ENCODE measurements at regions not wholly inside any gene's neighbourhood (a gene's known extent, or its start where the extent isn't known, plus 50 kb on each side); places are given as distances from the start of the nearest gene placed in this dataset.

DNA sequence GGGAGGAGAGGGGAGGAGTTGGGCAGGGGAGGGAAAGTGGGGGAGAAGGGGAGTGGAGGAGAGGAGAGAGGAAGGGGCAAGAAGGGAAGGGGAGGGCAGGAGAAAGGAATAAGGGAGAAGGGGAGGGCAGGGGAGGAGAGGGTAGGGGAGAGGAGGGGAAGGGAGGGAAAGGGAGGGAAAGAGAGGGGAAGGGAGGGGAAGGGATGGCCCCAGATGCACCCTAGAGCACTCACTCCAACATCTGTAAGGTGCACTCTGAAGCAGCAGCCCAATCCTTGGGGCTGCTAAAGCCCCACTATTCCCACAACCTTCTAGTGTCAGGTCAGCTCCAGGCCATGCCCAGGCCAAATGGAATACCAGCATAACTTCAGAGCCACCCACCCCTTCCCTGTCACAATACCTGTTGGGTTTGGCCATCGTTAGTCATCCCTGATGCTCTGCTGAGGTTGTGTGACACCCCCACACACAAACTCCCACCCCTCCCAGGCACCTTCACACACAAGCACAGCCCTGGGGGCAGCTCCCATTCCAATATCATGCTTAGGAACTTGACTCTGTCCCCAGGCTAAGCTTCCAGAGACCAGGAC is 55.7 kb upstream of the PKDCC start:
- no peaks in the 10 kb centered on the region for H3K27me3 ChIP-seq (ENCODE audit: insufficient read depth, low read depth, severe bottlenecking)
- H3K4me3 ChIP-seq (ENCODE audit: low read depth, low read length), result no peak overlapping the region
- no peak overlapping the region for H3K27ac ChIP-seq
- no peak for DNase-seq
- peaks cover 11% of the 10 kb centered on the region for H3K9me3 ChIP-seq (ENCODE audit: severe bottlenecking)
- no peaks in the 10 kb centered on the region for H3K36me3 ChIP-seq
- TF ChIP-seq, protein P1, sequence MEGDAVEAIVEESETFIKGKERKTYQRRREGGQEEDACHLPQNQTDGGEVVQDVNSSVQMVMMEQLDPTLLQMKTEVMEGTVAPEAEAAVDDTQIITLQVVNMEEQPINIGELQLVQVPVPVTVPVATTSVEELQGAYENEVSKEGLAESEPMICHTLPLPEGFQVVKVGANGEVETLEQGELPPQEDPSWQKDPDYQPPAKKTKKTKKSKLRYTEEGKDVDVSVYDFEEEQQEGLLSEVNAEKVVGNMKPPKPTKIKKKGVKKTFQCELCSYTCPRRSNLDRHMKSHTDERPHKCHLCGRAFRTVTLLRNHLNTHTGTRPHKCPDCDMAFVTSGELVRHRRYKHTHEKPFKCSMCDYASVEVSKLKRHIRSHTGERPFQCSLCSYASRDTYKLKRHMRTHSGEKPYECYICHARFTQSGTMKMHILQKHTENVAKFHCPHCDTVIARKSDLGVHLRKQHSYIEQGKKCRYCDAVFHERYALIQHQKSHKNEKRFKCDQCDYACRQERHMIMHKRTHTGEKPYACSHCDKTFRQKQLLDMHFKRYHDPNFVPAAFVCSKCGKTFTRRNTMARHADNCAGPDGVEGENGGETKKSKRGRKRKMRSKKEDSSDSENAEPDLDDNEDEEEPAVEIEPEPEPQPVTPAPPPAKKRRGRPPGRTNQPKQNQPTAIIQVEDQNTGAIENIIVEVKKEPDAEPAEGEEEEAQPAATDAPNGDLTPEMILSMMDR (IDR thresholded peaks at IDR 0.05; ENCODE audit: low read depth, low read length), result no peak

DNA sequence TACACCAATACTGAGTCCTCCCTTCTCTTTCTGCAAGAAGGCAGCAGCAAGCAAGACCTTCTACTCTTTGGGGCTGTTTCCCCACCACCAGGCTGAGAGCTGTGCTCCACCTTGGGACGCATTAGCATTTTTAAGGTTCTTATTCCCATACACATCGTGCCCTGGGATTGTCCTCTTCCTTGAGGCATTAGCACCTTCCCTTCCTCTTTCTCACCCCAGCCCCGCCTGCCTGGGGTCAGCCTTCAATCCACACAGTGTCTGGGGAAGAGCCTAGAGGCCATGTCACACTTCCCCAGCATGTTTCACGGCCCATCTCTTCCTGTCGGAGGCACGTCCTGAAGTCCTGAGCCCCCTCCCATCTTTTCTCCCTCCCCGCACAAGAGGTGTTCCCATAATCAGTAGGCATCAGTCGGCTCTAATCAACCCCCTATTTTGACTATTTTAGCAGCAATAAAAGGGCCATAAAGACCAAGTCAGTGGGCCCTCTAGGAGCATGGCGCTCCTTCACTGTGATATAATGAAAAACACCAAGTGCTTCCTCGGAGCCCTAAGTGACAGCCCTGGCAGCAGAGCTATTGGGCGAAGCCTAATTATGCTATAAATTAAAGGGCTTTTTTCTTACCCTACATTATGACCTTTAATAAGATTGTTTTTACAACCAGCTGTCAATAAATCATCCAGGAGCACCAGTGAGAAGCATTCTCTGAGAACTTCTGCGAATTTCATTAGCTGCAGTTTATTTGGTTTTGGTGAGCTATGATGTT is 55.0 kb upstream of the PKDCC start:
- DNase-seq, result no peak
- Histone ChIP-seq H3K4me3 (ENCODE audit: low read depth, low read length) (no peak overlapping the region), H3K9me3 (ENCODE audit: severe bottlenecking) (peaks cover 11% of the 10 kb centered on the region), H3K36me3 (no peaks in the 10 kb centered on the region), H3K27me3 (ENCODE audit: insufficient read depth, low read depth, severe bottlenecking) (no peaks in the 10 kb centered on the region), H3K27ac (no peak overlapping the region)
- TF ChIP-seq, protein P1 (IDR thresholded peaks at IDR 0.05; ENCODE audit: low read depth, low read length), result no peak

DNA sequence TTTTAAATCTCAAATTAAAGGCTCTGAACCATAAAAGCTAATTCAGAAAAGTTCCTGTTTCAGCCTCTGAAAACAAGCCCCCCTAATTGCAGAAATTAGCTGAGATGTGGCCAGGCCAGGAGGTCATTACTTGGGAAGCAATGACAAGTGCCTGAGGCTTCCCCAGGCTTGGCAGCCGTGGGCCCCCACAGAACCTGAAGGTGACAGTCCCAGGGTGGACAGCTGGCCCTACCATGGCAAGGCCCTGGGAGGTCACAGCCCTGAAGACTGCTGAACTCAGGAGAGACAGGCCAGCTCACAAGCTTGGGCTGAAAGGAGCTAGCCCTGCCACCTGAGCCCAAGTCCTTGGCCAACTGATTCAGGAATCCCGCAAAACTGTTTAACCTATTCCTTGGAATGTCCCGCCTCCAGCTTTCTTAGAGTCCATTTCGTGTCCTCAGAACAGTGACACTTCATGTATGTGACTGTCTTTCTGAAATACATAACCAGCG is 54.3 kb upstream of the PKDCC start:
- H3K27me3 ChIP-seq (ENCODE audit: insufficient read depth, low read depth, severe bottlenecking), result no peaks in the 10 kb centered on the region
- DNase-seq, result no peak
- H3K4me3 ChIP-seq (ENCODE audit: low read depth, low read length), result no peak overlapping the region
- H3K9me3 ChIP-seq (ENCODE audit: severe bottlenecking), result peaks cover 11% of the 10 kb centered on the region
- TF ChIP-seq, protein P1 (IDR thresholded peaks at IDR 0.05; ENCODE audit: low read depth, low read length), result no peak
- H3K27ac ChIP-seq, result no peak overlapping the region
- no peaks in the 10 kb centered on the region for H3K36me3 ChIP-seq

DNA sequence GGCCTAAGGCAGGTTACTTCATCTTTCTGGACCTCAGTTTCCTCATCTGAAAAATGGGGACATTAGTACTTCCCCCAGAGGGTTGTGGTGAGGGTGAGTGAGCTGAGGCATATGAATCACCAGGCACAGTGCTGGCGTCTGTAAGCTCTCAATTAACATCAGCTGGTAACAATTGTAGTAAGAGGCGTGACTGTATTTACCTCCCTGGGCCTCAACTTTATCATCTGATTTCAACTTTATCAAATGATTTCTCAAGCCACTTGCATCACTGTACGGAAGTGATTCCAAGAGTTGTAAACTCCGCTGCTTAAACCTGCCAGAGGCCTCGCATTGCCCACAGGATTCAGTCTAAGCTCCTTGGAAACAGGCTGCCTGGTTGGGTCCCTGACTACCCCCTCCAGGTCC is 53.6 kb upstream of the PKDCC start:
- TF ChIP-seq, protein P1 (IDR thresholded peaks at IDR 0.05; ENCODE audit: low read depth, low read length), result no peak
- DNase-seq, result no peak
- Histone ChIP-seq H3K36me3 (no peaks in the 10 kb centered on the region), H3K27me3 (ENCODE audit: insufficient read depth, low read depth, severe bottlenecking) (no peaks in the 10 kb centered on the region), H3K9me3 (ENCODE audit: severe bottlenecking) (peaks cover 11% of the 10 kb centered on the region), H3K4me3 (ENCODE audit: low read depth, low read length) (no peak overlapping the region), H3K27ac (no peak overlapping the region)

DNA sequence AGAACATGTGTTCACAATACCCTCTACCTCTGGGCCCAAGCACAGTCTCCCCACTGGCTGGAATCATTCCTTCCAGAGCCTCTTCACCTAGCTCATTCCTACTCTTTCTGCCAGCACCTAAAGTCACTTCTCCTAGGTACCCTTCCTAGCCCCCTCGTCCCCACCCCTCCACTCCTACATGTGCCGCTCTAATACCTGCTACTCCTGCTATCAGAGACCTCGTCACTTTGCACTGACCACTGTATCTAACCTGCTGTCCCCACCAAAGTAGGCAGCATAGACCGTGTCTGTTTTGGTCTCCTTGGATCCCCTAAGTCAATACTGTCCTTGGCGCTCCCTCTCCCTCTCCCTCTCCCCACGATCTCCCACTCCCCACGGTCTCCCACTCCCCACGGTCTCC is 53.2 kb upstream of the PKDCC start:
- TF ChIP-seq, protein P1 (IDR thresholded peaks at IDR 0.05; ENCODE audit: low read depth, low read length), result no peak

More for the DNA sequence above, 53.2 kb upstream of the PKDCC start:
- Histone ChIP-seq H3K4me3 (ENCODE audit: low read depth, low read length) (no peak overlapping the region), H3K27ac (no peak overlapping the region), H3K36me3 (no peaks in the 10 kb centered on the region), H3K27me3 (ENCODE audit: insufficient read depth, low read depth, severe bottlenecking) (no peaks in the 10 kb centered on the region), H3K9me3 (ENCODE audit: severe bottlenecking) (peaks cover 11% of the 10 kb centered on the region)
- no peak for DNase-seq
